Liver (tissue), 8 donors: ENCODE measurements at regions not wholly inside any gene's neighbourhood (a gene's known extent, or its start where the extent isn't known, plus 50 kb on each side); places are given as distances from the start of the nearest gene placed in this dataset.

Experiments
- DNase-seq: peaks from one replicate; pipeline ENCODE4 v3.0.0-alpha.2; 2017; ENCODE audit warnings: low spot score
- H3K27ac ChIP-seq, 2 donors: one replicate each; pipeline ENCODE4 v1.7.0; 2013; ENCODE audit warnings: inconsistent platforms in 2 of 2, low read length in 2 of 2, control low read depth in 1 of 2, low read depth in 1 of 2, mild to moderate bottlenecking in 1 of 2
- H3K27me3 ChIP-seq, 4 donors: one replicate each; pipeline versions ENCODE4 v1.6.1 to v1.7.0; 2013; ENCODE audit warnings: low read length in 3 of 4, inconsistent platforms in 1 of 4, mild to moderate bottlenecking in 1 of 4, moderate library complexity in 1 of 4; ENCODE audit not compliant: control insufficient read depth in 4 of 4, insufficient read depth in 4 of 4
- H3K36me3 ChIP-seq, 4 donors: one replicate each; pipeline versions ENCODE4 v1.6.1 to v1.7.0; 2013; ENCODE audit warnings: low read length in 3 of 4, mild to moderate bottlenecking in 3 of 4, low read depth in 1 of 4, moderate library complexity in 1 of 4; ENCODE audit not compliant: control insufficient read depth in 4 of 4, insufficient read depth in 3 of 4
- H3K4me1 ChIP-seq, 4 donors: one replicate each; pipeline versions ENCODE4 v1.6.1 to v1.7.0; 2013; ENCODE audit warnings: low read length in 3 of 4, mild to moderate bottlenecking in 3 of 4, moderate library complexity in 1 of 4; ENCODE audit not compliant: control insufficient read depth in 4 of 4, insufficient read depth in 4 of 4
- H3K4me3 ChIP-seq, 3 donors: one replicate each; pipeline versions ENCODE4 v1.6.1 to v1.7.0; 2013; ENCODE audit warnings: low read length in 3 of 3, control low read depth in 1 of 3, low read depth in 1 of 3, mild to moderate bottlenecking in 1 of 3
- H3K9ac ChIP-seq, 2 donors: one replicate each; pipeline ENCODE4 v1.7.0; 2013; ENCODE audit warnings: low read length in 2 of 2, mild to moderate bottlenecking in 2 of 2, moderate library complexity in 2 of 2, control low read depth in 1 of 2, low read depth in 1 of 2
- H3K9me3 ChIP-seq, 4 donors: one replicate each; pipeline versions ENCODE4 v1.6.1 to v1.7.0; 2013; ENCODE audit warnings: low read length in 3 of 4; ENCODE audit not compliant: control insufficient read depth in 4 of 4
- CTCF ChIP-seq: fragments of 150-350 bp; IDR thresholded peaks from 2 replicates; pipeline ENCODE4 v1.5.1; 2017; ENCODE audit warnings: improper control_type of control experiment, low read depth, low read length; ENCODE audit not compliant: missing input control
- EGR1 ChIP-seq, 2 donors: IDR thresholded peaks; 2 replicates each; pipeline ENCODE4 v1.6.1; 2016 to 2018; ENCODE audit warnings: antibody characterized with exemption in 2 of 2, low read depth in 2 of 2
- FOXA1 ChIP-seq: IDR thresholded peaks from 2 replicates; pipeline ENCODE4 v1.6.1; 2016; ENCODE audit warnings: antibody characterized with exemption
- FOXA2 ChIP-seq: IDR thresholded peaks from 2 replicates; pipeline ENCODE4 v1.6.1; 2016; ENCODE audit warnings: antibody characterized with exemption
- GABPA ChIP-seq, 2 donors: IDR thresholded peaks in 1 of 2; conservative IDR thresholded peaks in 1 of 2; 2 replicates each; pipeline ENCODE4 v1.6.1; 2016; ENCODE audit warnings: antibody characterized with exemption in 2 of 2, mild to moderate bottlenecking in 1 of 2, moderate library complexity in 1 of 2
- HNF4A ChIP-seq, 2 donors: conservative IDR thresholded peaks; 2 replicates each; pipeline ENCODE4 v1.6.1; 2016; ENCODE audit warnings: antibody characterized with exemption in 2 of 2, mild to moderate bottlenecking in 2 of 2
- HNF4G ChIP-seq: IDR thresholded peaks from 2 replicates; pipeline ENCODE4 v1.6.1; 2016; ENCODE audit warnings: antibody characterized with exemption
- JUND ChIP-seq, 2 donors: IDR thresholded peaks; 2 replicates each; pipeline ENCODE4 v1.6.1; 2016; ENCODE audit warnings: antibody characterized with exemption in 2 of 2
- MAX ChIP-seq: IDR thresholded peaks from 2 replicates; pipeline ENCODE4 v1.6.1; 2016; ENCODE audit warnings: antibody characterized with exemption
- RAD21 ChIP-seq, 2 donors: IDR thresholded peaks; 2 replicates each; pipeline ENCODE4 v1.6.1; 2016; ENCODE audit warnings: antibody characterized with exemption in 2 of 2, mild to moderate bottlenecking in 2 of 2
- RXRA ChIP-seq, 2 donors: IDR thresholded peaks; 2 replicates each; pipeline ENCODE4 v1.6.1; 2017 to 2018; ENCODE audit warnings: antibody characterized with exemption in 2 of 2, mild to moderate bottlenecking in 1 of 2
- SP1 ChIP-seq: IDR thresholded peaks from 2 replicates; pipeline ENCODE4 v1.6.1; 2018; ENCODE audit warnings: antibody characterized with exemption, mild to moderate bottlenecking
- TAF1 ChIP-seq: conservative IDR thresholded peaks from 2 replicates; pipeline ENCODE4 v1.6.1; 2016; ENCODE audit warnings: antibody characterized with exemption, mild to moderate bottlenecking
- YY1 ChIP-seq: IDR thresholded peaks from 2 replicates; pipeline ENCODE4 v1.6.1; 2016; ENCODE audit warnings: antibody characterized with exemption, mild to moderate bottlenecking
- WGBS: extraction: QIAGEN DNeasy Blood & Tissue Kit; methylation state at CpG from one replicate; pipeline ENCODE4 v1.1.7; 2013; 5-methylcytosine and 5-hydroxymethylcytosine counted together
- TF ChIP-seq, protein P1 (sequence below): IDR thresholded peaks from 2 replicates; pipeline ENCODE4 v1.6.1; 2016; ENCODE audit warnings: antibody characterized with exemption, mild to moderate bottlenecking
- TF ChIP-seq, protein P2 (sequence below): IDR thresholded peaks from 2 replicates; pipeline ENCODE4 v1.6.1; 2016; ENCODE audit warnings: antibody characterized with exemption
- TF ChIP-seq, protein P3 (sequence below): IDR thresholded peaks from 2 replicates; pipeline ENCODE4 v1.6.1; 2016; ENCODE audit warnings: antibody characterized with exemption
- donor health status: healthy.
- donor health status: healthy.
- donor health status: healthy.
- donor health status: healthy.
- donor health status: healthy.

- TF ChIP-seq, protein P1, sequence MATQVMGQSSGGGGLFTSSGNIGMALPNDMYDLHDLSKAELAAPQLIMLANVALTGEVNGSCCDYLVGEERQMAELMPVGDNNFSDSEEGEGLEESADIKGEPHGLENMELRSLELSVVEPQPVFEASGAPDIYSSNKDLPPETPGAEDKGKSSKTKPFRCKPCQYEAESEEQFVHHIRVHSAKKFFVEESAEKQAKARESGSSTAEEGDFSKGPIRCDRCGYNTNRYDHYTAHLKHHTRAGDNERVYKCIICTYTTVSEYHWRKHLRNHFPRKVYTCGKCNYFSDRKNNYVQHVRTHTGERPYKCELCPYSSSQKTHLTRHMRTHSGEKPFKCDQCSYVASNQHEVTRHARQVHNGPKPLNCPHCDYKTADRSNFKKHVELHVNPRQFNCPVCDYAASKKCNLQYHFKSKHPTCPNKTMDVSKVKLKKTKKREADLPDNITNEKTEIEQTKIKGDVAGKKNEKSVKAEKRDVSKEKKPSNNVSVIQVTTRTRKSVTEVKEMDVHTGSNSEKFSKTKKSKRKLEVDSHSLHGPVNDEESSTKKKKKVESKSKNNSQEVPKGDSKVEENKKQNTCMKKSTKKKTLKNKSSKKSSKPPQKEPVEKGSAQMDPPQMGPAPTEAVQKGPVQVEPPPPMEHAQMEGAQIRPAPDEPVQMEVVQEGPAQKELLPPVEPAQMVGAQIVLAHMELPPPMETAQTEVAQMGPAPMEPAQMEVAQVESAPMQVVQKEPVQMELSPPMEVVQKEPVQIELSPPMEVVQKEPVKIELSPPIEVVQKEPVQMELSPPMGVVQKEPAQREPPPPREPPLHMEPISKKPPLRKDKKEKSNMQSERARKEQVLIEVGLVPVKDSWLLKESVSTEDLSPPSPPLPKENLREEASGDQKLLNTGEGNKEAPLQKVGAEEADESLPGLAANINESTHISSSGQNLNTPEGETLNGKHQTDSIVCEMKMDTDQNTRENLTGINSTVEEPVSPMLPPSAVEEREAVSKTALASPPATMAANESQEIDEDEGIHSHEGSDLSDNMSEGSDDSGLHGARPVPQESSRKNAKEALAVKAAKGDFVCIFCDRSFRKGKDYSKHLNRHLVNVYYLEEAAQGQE = no peak
Measured at GRCh38 chr11:39190751-39191150, 2268.7 kb downstream of the LRRC4C start (continued).

GRCh38 chr11:39177678-39178077 is 2281.8 kb downstream of the LRRC4C start:
- Histone ChIP-seq H3K27ac (no peak overlapping the region), H3K4me1 (no peaks in the 10 kb centered on the region), H3K27me3 (no peaks in the 10 kb centered on the region), H3K36me3 (no peaks in the 10 kb centered on the region), H3K9ac (no peak overlapping the region), H3K4me3 (no peak overlapping the region), H3K9me3 (no peaks in the 10 kb centered on the region)
- TF ChIP-seq CTCF = no peak
- TF ChIP-seq, protein P1 = no peak
- TF ChIP-seq, protein P2, sequence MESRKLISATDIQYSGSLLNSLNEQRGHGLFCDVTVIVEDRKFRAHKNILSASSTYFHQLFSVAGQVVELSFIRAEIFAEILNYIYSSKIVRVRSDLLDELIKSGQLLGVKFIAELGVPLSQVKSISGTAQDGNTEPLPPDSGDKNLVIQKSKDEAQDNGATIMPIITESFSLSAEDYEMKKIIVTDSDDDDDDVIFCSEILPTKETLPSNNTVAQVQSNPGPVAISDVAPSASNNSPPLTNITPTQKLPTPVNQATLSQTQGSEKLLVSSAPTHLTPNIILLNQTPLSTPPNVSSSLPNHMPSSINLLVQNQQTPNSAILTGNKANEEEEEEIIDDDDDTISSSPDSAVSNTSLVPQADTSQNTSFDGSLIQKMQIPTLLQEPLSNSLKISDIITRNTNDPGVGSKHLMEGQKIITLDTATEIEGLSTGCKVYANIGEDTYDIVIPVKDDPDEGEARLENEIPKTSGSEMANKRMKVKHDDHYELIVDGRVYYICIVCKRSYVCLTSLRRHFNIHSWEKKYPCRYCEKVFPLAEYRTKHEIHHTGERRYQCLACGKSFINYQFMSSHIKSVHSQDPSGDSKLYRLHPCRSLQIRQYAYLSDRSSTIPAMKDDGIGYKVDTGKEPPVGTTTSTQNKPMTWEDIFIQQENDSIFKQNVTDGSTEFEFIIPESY = no peak
- no peak for TF ChIP-seq FOXA1
- no peak for TF ChIP-seq RXRA (IDR thresholded peaks at IDR 0.05)
- TF ChIP-seq MAX = no peak
- TF ChIP-seq EGR1 (IDR thresholded peaks at IDR 0.05; ENCODE audit: low read depth in 2 of 2) = no peak
- no peak for TF ChIP-seq YY1
- TF ChIP-seq SP1 = no peak
- TF ChIP-seq HNF4G = no peak
- no peak for TF ChIP-seq FOXA2
- TF ChIP-seq JUND (IDR thresholded peaks at IDR 0.05) = no peak
- TF ChIP-seq, protein P3, sequence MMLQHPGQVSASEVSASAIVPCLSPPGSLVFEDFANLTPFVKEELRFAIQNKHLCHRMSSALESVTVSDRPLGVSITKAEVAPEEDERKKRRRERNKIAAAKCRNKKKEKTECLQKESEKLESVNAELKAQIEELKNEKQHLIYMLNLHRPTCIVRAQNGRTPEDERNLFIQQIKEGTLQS = no peak
- TF ChIP-seq RAD21 (IDR thresholded peaks at IDR 0.05) = no peak
- no peak for TF ChIP-seq TAF1
- no peak for TF ChIP-seq HNF4A (conservative IDR thresholded peaks at IDR 0.05)
- no peak for TF ChIP-seq GABPA (IDR thresholded peaks at IDR 0.05 in 1 of 2, conservative IDR thresholded peaks at IDR 0.05 in 1 of 2)
- WGBS = 84% methylated on average over 4 of the region's 4 CpGs
- no peak for DNase-seq
